ENCODE measurements at regions not wholly inside any gene's neighbourhood (a gene's known extent, or its start where the extent isn't known, plus 50 kb on each side); places are given as distances from the start of the nearest gene placed in this dataset.
A peak's percentile ranks its signal among the peaks of the same experiment; 100 is the strongest.
"Not testable (repeated sequence)": the region's sequence is repeated elsewhere in the genome, so short reads cannot be mapped to it uniquely, and the experiment has no call there.

GRCh38 chr5:127196042-127196441, 94.6 kb upstream of the MEGF10 start:
- H3K4me1 ChIP-seq (ENCODE audit: insufficient read depth): no peaks in the 10 kb centered on the region
- H3F3A ChIP-seq (ENCODE audit: insufficient read depth): no peaks in the 10 kb centered on the region
- no peak overlapping the region for H3K9ac ChIP-seq
- WGBS, 2 experiments (ENCODE audit: low coverage in 1 of 2, low lambda C conversion rate in 2 of 2, missing lambda C conversion rate in 2 of 2): 38 to 44% methylated on average over 1 of the region's 1 CpG
- peaks cover 41% of the 10 kb centered on the region for H3K27me3 ChIP-seq (replicated peaks; ENCODE audit: insufficient read depth)
- no peaks in the 10 kb centered on the region for H3K9me3 ChIP-seq (ENCODE audit: low read depth)
- no peak overlapping the region for H3K4me3 ChIP-seq
- no peaks in the 10 kb centered on the region for H3K9me2 ChIP-seq (ENCODE audit: insufficient read depth)
- in situ Hi-C loops (cut with MboI): no loop called here
- H3K36me3 ChIP-seq (ENCODE audit: low read depth): no peaks in the 10 kb centered on the region
- H4K20me1 ChIP-seq (ENCODE audit: insufficient read depth): no peaks in the 10 kb centered on the region
- H2AFZ ChIP-seq: no peak overlapping the region
- DNase-seq: no peak
- H3K4me2 ChIP-seq (ENCODE audit: unreplicated experiment): no peak overlapping the region
- H3K79me2 ChIP-seq (ENCODE audit: insufficient read depth): no peaks in the 10 kb centered on the region
- TF ChIP-seq EZH2 (IDR thresholded peaks at IDR 0.05; ENCODE audit: insufficient read depth, poor library complexity, severe bottlenecking) (no peak), EZH2phosphoT487 (IDR thresholded peaks at IDR 0.05; ENCODE audit: insufficient read depth, low read depth) (no peak)
- no peak overlapping the region for H3K27ac ChIP-seq

- H3K4me2 ChIP-seq (ENCODE audit: unreplicated experiment); DNase-seq; in situ Hi-C loops (cut with MboI); H2AFZ ChIP-seq; H3K4me3 ChIP-seq; H3K36me3 ChIP-seq (ENCODE audit: low read depth); H3K9ac ChIP-seq; H3K9me3 ChIP-seq (ENCODE audit: low read depth); H3F3A ChIP-seq (ENCODE audit: insufficient read depth); H3K79me2 ChIP-seq (ENCODE audit: insufficient read depth); H3K4me1 ChIP-seq (ENCODE audit: insufficient read depth); H3K9me2 ChIP-seq (ENCODE audit: insufficient read depth); H4K20me1 ChIP-seq (ENCODE audit: insufficient read depth); H3K27ac ChIP-seq: not testable (repeated sequence)
- WGBS, 2 experiments (ENCODE audit: low coverage in 1 of 2, low lambda C conversion rate in 2 of 2, missing lambda C conversion rate in 2 of 2): 29 to 46% methylated on average over 4 of the region's 4 CpGs
- peaks cover 38% of the 10 kb centered on the region for H3K27me3 ChIP-seq (replicated peaks; ENCODE audit: insufficient read depth)
These were observed 93.0 kb upstream of the MEGF10 start for GRCh38 chr5:127197402-127198167.

- Histone ChIP-seq H3K4me1 (ENCODE audit: insufficient read depth) (peaks cover 23% of the 10 kb centered on the region), H3K27me3 (replicated peaks; ENCODE audit: insufficient read depth) (peaks cover 26% of the 10 kb centered on the region)
- H3K4me2 ChIP-seq (ENCODE audit: unreplicated experiment); H4K20me1 ChIP-seq (ENCODE audit: insufficient read depth); in situ Hi-C loops (cut with MboI); H2AFZ ChIP-seq; H3F3A ChIP-seq (ENCODE audit: insufficient read depth); DNase-seq; H3K9me2 ChIP-seq (ENCODE audit: insufficient read depth); H3K9ac ChIP-seq; H3K36me3 ChIP-seq (ENCODE audit: low read depth); H3K4me3 ChIP-seq; H3K79me2 ChIP-seq (ENCODE audit: insufficient read depth); H3K27ac ChIP-seq; H3K9me3 ChIP-seq (ENCODE audit: low read depth): not testable (repeated sequence)
- 90 to 92% methylated on average over 4 of the region's 4 CpGs for WGBS, 2 experiments (ENCODE audit: low coverage in 1 of 2, low lambda C conversion rate in 2 of 2, missing lambda C conversion rate in 2 of 2)
These were observed 87.9 kb upstream of the MEGF10 start for GRCh38 chr5:127202738-127203137.

GRCh38 chr5:127203818-127204217, 86.8 kb upstream of the MEGF10 start:
- Histone ChIP-seq H3K9ac (no peak overlapping the region), H3K4me2 (ENCODE audit: unreplicated experiment) (no peak overlapping the region), H3K36me3 (ENCODE audit: low read depth) (no peaks in the 10 kb centered on the region), H3K79me2 (ENCODE audit: insufficient read depth) (no peaks in the 10 kb centered on the region), H3K4me3 (no peak overlapping the region), H3K9me2 (ENCODE audit: insufficient read depth) (no peaks in the 10 kb centered on the region), H3K9me3 (ENCODE audit: low read depth) (no peaks in the 10 kb centered on the region), H3K27me3 (replicated peaks; ENCODE audit: insufficient read depth) (peaks cover 30% of the 10 kb centered on the region), H4K20me1 (ENCODE audit: insufficient read depth) (no peaks in the 10 kb centered on the region), H3K27ac (no peak overlapping the region), H3F3A (ENCODE audit: insufficient read depth) (0 out of 2 replicates have a peak, but pooled peaks cover 9% of the 10 kb centered on the region), H2AFZ (no peak overlapping the region), H3K4me1 (ENCODE audit: insufficient read depth) (peaks cover 23% of the 10 kb centered on the region)
- TF ChIP-seq EZH2phosphoT487 (IDR thresholded peaks at IDR 0.05; ENCODE audit: insufficient read depth, low read depth) (no peak), EZH2 (IDR thresholded peaks at IDR 0.05; ENCODE audit: insufficient read depth, poor library complexity, severe bottlenecking) (no peak)
- 50 to 78% methylated on average over 1 of the region's 1 CpG for WGBS, 2 experiments (ENCODE audit: low coverage in 1 of 2, low lambda C conversion rate in 2 of 2, missing lambda C conversion rate in 2 of 2)
- in situ Hi-C loops (cut with MboI): no loop called here
- DNase-seq: peak; percentile 64

GRCh38 chr5:127205147-127205546, 85.4 kb upstream of the MEGF10 start:
- Histone ChIP-seq H3K36me3 (ENCODE audit: low read depth) (no peaks in the 10 kb centered on the region), H3K9me3 (ENCODE audit: low read depth) (no peaks in the 10 kb centered on the region), H3K4me1 (ENCODE audit: insufficient read depth) (peaks cover 23% of the 10 kb centered on the region), H2AFZ (no peak overlapping the region), H4K20me1 (ENCODE audit: insufficient read depth) (no peaks in the 10 kb centered on the region), H3K9me2 (ENCODE audit: insufficient read depth) (no peaks in the 10 kb centered on the region), H3K27me3 (replicated peaks; ENCODE audit: insufficient read depth) (peaks cover 34% of the 10 kb centered on the region), H3K27ac (no peak overlapping the region), H3K9ac (no peak overlapping the region), H3K4me3 (no peak overlapping the region), H3F3A (ENCODE audit: insufficient read depth) (0 out of 2 replicates have a peak, but pooled peaks cover 9% of the 10 kb centered on the region), H3K4me2 (ENCODE audit: unreplicated experiment) (no peak overlapping the region), H3K79me2 (ENCODE audit: insufficient read depth) (no peaks in the 10 kb centered on the region)
- DNase-seq: no peak
- TF ChIP-seq EZH2phosphoT487 (IDR thresholded peaks at IDR 0.05; ENCODE audit: insufficient read depth, low read depth) (no peak), EZH2 (IDR thresholded peaks at IDR 0.05; ENCODE audit: insufficient read depth, poor library complexity, severe bottlenecking) (no peak)
- WGBS, 2 experiments (ENCODE audit: low coverage in 1 of 2, low lambda C conversion rate in 2 of 2, missing lambda C conversion rate in 2 of 2): 55 to 56% methylated on average over 3 of the region's 3 CpGs
- in situ Hi-C loops (cut with MboI): no loop called here
